Panc1 (cell line): ENCODE measurements at regions not wholly inside any gene's neighbourhood (a gene's known extent, or its start where the extent isn't known, plus 50 kb on each side); places are given as distances from the start of the nearest gene placed in this dataset.

Experiments
- ATAC-seq: fragments of 200-7000 bp; cut with Tn5 transposase; 2 replicates; pipeline ENCODE4 v1.9.1; 2020; ENCODE audit warnings: mild to moderate bottlenecking, moderate library complexity
- BruUV-seq: library from RNA; stranded (reverse); fragments of 400-500 nt; replicated peaks from 2 replicates; lab custom pipeline; 2021; lab: Mats Ljungman, UMichigan
- CTCF ChIA-PET: fragments of 300-600 bp; sonication (Branson Sonifier 250); formaldehyde crosslinking; loops from one replicate; lab custom pipeline; 2022; ENCODE audit warnings: antibody characterized with exemption; lab: Charles Lee
- POLR2A ChIA-PET: fragments of 300-600 bp; sonication (Branson Sonifier 250); formaldehyde crosslinking; loops from one replicate; lab custom pipeline; 2022; ENCODE audit warnings: antibody characterized with exemption; lab: Charles Lee
- DNase-seq: peaks from one replicate; pipeline ENCODE4 v3.0.0-alpha.2; 2010; ENCODE audit warnings: low read depth, low spot score
- H3K27ac ChIP-seq: 2 replicates; pipeline ENCODE4 v1.5.1; 2011; ENCODE audit warnings: mild to moderate bottlenecking, low read length, inconsistent platforms
- H3K27me3 ChIP-seq: fragments of 200-500 bp; sonication (Bioruptor generic); 2 replicates; pipeline ENCODE4 v1.6.0; 2014; ENCODE audit warnings: low read length, inconsistent platforms; ENCODE audit not compliant: control insufficient read depth, insufficient read depth
- H3K36me3 ChIP-seq: fragments of 200-500 bp; sonication (Bioruptor generic); 2 replicates; pipeline ENCODE4 v1.5.1; 2014; ENCODE audit warnings: inconsistent platforms, mild to moderate bottlenecking, low read length, moderate library complexity; ENCODE audit not compliant: control insufficient read depth, insufficient read depth
- H3K4me1 ChIP-seq: 2 replicates; pipeline ENCODE4 v1.5.1; 2011; ENCODE audit warnings: inconsistent platforms, mild to moderate bottlenecking, low read length, moderate library complexity; ENCODE audit not compliant: control insufficient read depth, insufficient read depth
- H3K4me3 ChIP-seq, 2 experiments: 2 replicates each; pipeline ENCODE4 v1.5.1; 2011 to 2012; ENCODE audit warnings: low read depth in 2 of 2, low read length in 2 of 2, mild to moderate bottlenecking in 2 of 2, inconsistent platforms in 1 of 2, moderate library complexity in 1 of 2
- H3K9me3 ChIP-seq: fragments of 200-500 bp; sonication (Bioruptor generic); 2 replicates; pipeline ENCODE4 v1.5.1; 2014; ENCODE audit warnings: low read depth, mild to moderate bottlenecking, inconsistent platforms, low read length, moderate library complexity; ENCODE audit not compliant: control insufficient read depth, insufficient read depth
- CTCF ChIP-seq: fragments of 450-650 bp; IDR thresholded peaks from 2 replicates; pipeline ENCODE4 v1.5.1; 2017; ENCODE audit warnings: mild to moderate bottlenecking
- POLR2AphosphoS5 ChIP-seq: IDR thresholded peaks from 2 replicates; pipeline ENCODE4 v1.6.1; 2012; ENCODE audit warnings: mild to moderate bottlenecking, low read depth, low read length, moderate library complexity
- REST ChIP-seq, 2 experiments: IDR thresholded peaks; 2 replicates each; pipeline ENCODE4 v1.6.1; 2011 to 2012; ENCODE audit warnings: low read depth in 2 of 2, control low read depth in 1 of 2, low read length in 1 of 2, mild to moderate bottlenecking in 1 of 2, moderate library complexity in 1 of 2; ENCODE audit not compliant: insufficient read depth in 1 of 2
- SIN3A ChIP-seq: IDR thresholded peaks from 2 replicates; pipeline ENCODE4 v1.6.1; 2012; ENCODE audit warnings: low read depth, mild to moderate bottlenecking, low read length, moderate library complexity, borderline replicate concordance; ENCODE audit not compliant: insufficient read depth
- TCF7L2 ChIP-seq: IDR thresholded peaks from 2 replicates; pipeline ENCODE4 v1.6.1; 2011; ENCODE audit warnings: mild to moderate bottlenecking, low read depth, low read length, inconsistent platforms
- in situ Hi-C: cut with HindIII; loops from 2 replicates; pipeline ENCODE4 v1.10.0; 2016; ENCODE audit warnings: low sequenced_read_pairs, low pct_unique_long_range_greater_than_20kb
- intact Hi-C: fragments of 100-400 bp; cut with micrococcal nuclease; formaldehyde crosslinking; loops from one replicate; pipeline ENCODE4 v1.10.0; 2022; ENCODE audit not compliant: unreplicated experiment

- no TSS peak for BruUV-seq
- intact Hi-C loops: no loop called here
Observed at GRCh38 chr2:120571015-120571728, 164.5 kb upstream of the GLI2 start.

GRCh38 chr2:120572226-120572625 is 163.4 kb upstream of the GLI2 start:
- ATAC-seq: no peak
- no peak overlapping the region for H3K4me3 ChIP-seq

More at GRCh38 chr2:120571015-120571728, 164.5 kb upstream of the GLI2 start:
- H3K4me1 ChIP-seq: no peaks in the 10 kb centered on the region
- in situ Hi-C loops: no loop called here
- POLR2A ChIA-PET: no interaction called here
- H3K36me3 ChIP-seq: no peaks in the 10 kb centered on the region
- TF ChIP-seq POLR2AphosphoS5: no peak
- TF ChIP-seq REST (IDR thresholded peaks at IDR 0.05; ENCODE audit: insufficient read depth in 1 of 2, low read depth in 2 of 2, low read length in 1 of 2): no peak
- no peak for TF ChIP-seq CTCF
- no peak for TF ChIP-seq SIN3A
- TF ChIP-seq TCF7L2: no peak
- H3K27me3 ChIP-seq: no peaks in the 10 kb centered on the region
- CTCF ChIA-PET: no interaction called here
- H3K27ac ChIP-seq: no peak overlapping the region
- ATAC-seq (no peak), DNase-seq (no peak)
- H3K4me3 ChIP-seq: no peak overlapping the region
- H3K9me3 ChIP-seq: no peaks in the 10 kb centered on the region

More at GRCh38 chr2:120572226-120572625, 163.4 kb upstream of the GLI2 start:
- BruUV-seq: no TSS peak
- Histone ChIP-seq H3K4me1 (no peaks in the 10 kb centered on the region), H3K27me3 (no peaks in the 10 kb centered on the region), H3K9me3 (no peaks in the 10 kb centered on the region), H3K36me3 (no peaks in the 10 kb centered on the region), H3K27ac (no peak overlapping the region)
- no peak for TF ChIP-seq CTCF
- no peak for TF ChIP-seq TCF7L2
- no peak for TF ChIP-seq REST (IDR thresholded peaks at IDR 0.05; ENCODE audit: insufficient read depth in 1 of 2, low read depth in 2 of 2, low read length in 1 of 2)
- TF ChIP-seq SIN3A: no peak
- no peak for TF ChIP-seq POLR2AphosphoS5
- intact Hi-C loops (no loop called here), in situ Hi-C loops (no loop called here)
- ChIA-PET CTCF (no interaction called here), POLR2A (no interaction called here)
- DNase-seq: no peak
